Keratinocyte (primary cell): ENCODE measurements at regions not wholly inside any gene's neighbourhood (a gene's known extent, or its start where the extent isn't known, plus 50 kb on each side); places are given as distances from the start of the nearest gene placed in this dataset.

Source experiments
- DNase-seq: peaks from one replicate; pipeline ENCODE4 v3.0.0-alpha.2; 2011; ENCODE audit warnings: low read depth, missing footprints, low spot score
- FAIRE-seq: peaks from 2 replicates; lab custom pipeline; 2011; peaks lifted over from hg19 to GRCh38; lab: Jason Lieb, UNC
- H2AFZ ChIP-seq: 2 replicates; pipeline ENCODE4 v1.6.0; 2012; ENCODE audit warnings: low read length, control low read depth, inconsistent platforms; ENCODE audit not compliant: control insufficient read depth
- H3K27ac ChIP-seq: 2 replicates; pipeline ENCODE4 v1.5.1; 2011; ENCODE audit warnings: low read length; ENCODE audit not compliant: control insufficient read depth, insufficient read depth
- H3K27me3 ChIP-seq: 3 replicates; pipeline ENCODE4 v1.6.0; 2011; ENCODE audit warnings: low read length; ENCODE audit not compliant: control insufficient read depth, insufficient read depth; ENCODE audit errors: extremely low read depth
- H3K36me3 ChIP-seq, 2 experiments: 2 replicates in 1 of 2; 3 replicates in 1 of 2; pipeline ENCODE4 v1.5.1; 2011; ENCODE audit warnings: low read length in 2 of 2, mild to moderate bottlenecking in 1 of 2; ENCODE audit not compliant: control insufficient read depth in 2 of 2, insufficient read depth in 2 of 2; ENCODE audit errors: extremely low read depth in 1 of 2
- H3K4me1 ChIP-seq: 3 replicates; pipeline ENCODE4 v1.5.1; 2011; ENCODE audit warnings: low read length; ENCODE audit not compliant: control insufficient read depth, insufficient read depth; ENCODE audit errors: extremely low read depth
- H3K4me2 ChIP-seq: 3 replicates; pipeline ENCODE4 v1.6.0; 2011; ENCODE audit warnings: low read depth, low read length; ENCODE audit not compliant: control insufficient read depth, insufficient read depth; ENCODE audit errors: extremely low read depth
- H3K4me3 ChIP-seq, 3 experiments: fragments of 200-600 bp in 1 of 3; sonication (generic) in 1 of 3; 2 replicates in 2 of 3; 3 replicates in 1 of 3; pipeline ENCODE4 v1.5.1; 2011 to 2016; ENCODE audit warnings: low read length in 3 of 3, mild to moderate bottlenecking in 3 of 3, control low read depth in 2 of 3, inconsistent platforms in 1 of 3, low read depth in 1 of 3, mixed read lengths in 1 of 3, mixed run types in 1 of 3, moderate library complexity in 1 of 3; ENCODE audit not compliant: control insufficient read depth in 2 of 3, insufficient read depth in 2 of 3; ENCODE audit errors: extremely low read depth in 1 of 3
- H3K79me2 ChIP-seq: 2 replicates; pipeline ENCODE4 v1.6.0; 2012; ENCODE audit warnings: low read length; ENCODE audit not compliant: control insufficient read depth, insufficient read depth
- H3K9ac ChIP-seq: 3 replicates; pipeline ENCODE4 v1.6.0; 2011; ENCODE audit warnings: low read length; ENCODE audit not compliant: control insufficient read depth, insufficient read depth; ENCODE audit errors: extremely low read depth
- H3K9me1 ChIP-seq: 3 replicates; pipeline ENCODE4 v1.6.0; 2011; ENCODE audit warnings: low read length; ENCODE audit not compliant: control insufficient read depth, insufficient read depth; ENCODE audit errors: extremely low read depth
- H3K9me3 ChIP-seq: 2 replicates; pipeline ENCODE4 v1.5.1; 2012; ENCODE audit warnings: low read depth, low read length; ENCODE audit not compliant: control insufficient read depth
- H4K20me1 ChIP-seq: 3 replicates; pipeline ENCODE4 v1.6.0; 2011; ENCODE audit warnings: low read length; ENCODE audit not compliant: control insufficient read depth, insufficient read depth; ENCODE audit errors: extremely low read depth
- CTCF ChIP-seq, 3 experiments: IDR thresholded peaks in 1 of 3; conservative IDR thresholded peaks in 1 of 3; optimal IDR thresholded peaks in 1 of 3; 2 replicates in 2 of 3; 3 replicates in 1 of 3; pipeline versions ENCODE3 to v1.5.1; 2011; ENCODE audit warnings: low read length in 3 of 3, mild to moderate bottlenecking in 3 of 3, moderate library complexity in 2 of 3, control low read depth in 1 of 3, inconsistent platforms in 1 of 3; ENCODE audit not compliant: insufficient read depth in 2 of 3; ENCODE audit errors: extremely low read depth in 1 of 3
- EZH2 ChIP-seq: IDR thresholded peaks from one replicate; pipeline ENCODE4 v1.6.1; 2012; ENCODE audit warnings: inconsistent platforms, mild to moderate bottlenecking, low read length, moderate library complexity
- dilution Hi-C: fragments of 300-500 bp; cut with MboI; formaldehyde crosslinking; loops from one replicate; pipeline ENCODE4 v1.7.0; 2020; ENCODE audit warnings: low sequenced_read_pairs; ENCODE audit not compliant: extremely low pct_ligation_motif_present

GRCh38 chr13:106835477-106835876 lies 267.5 kb upstream of the ARGLU1 start:
- H3K27ac ChIP-seq: no peak overlapping the region
- no peaks in the 10 kb centered on the region for H3K9me1 ChIP-seq
- H2AFZ ChIP-seq: no peak overlapping the region
- no peaks in the 10 kb centered on the region for H3K4me1 ChIP-seq
- dilution Hi-C loops: no loop called here
- H3K27me3 ChIP-seq: no peaks in the 10 kb centered on the region
- FAIRE-seq (no peak), DNase-seq (no peak)
- H3K9ac ChIP-seq: no peak overlapping the region
- H3K36me3 ChIP-seq: no peaks in the 10 kb centered on the region
- no peaks in the 10 kb centered on the region for H3K9me3 ChIP-seq
- no peak overlapping the region for H3K4me3 ChIP-seq
- no peaks in the 10 kb centered on the region for H3K79me2 ChIP-seq
- TF ChIP-seq EZH2 (no peak), CTCF (optimal IDR thresholded peaks at IDR 0.05 in 1 of 3, IDR thresholded peaks at IDR 0.05 in 1 of 3, conservative IDR thresholded peaks at IDR 0.05 in 1 of 3; ENCODE audit: extremely low read depth in 1 of 3, insufficient read depth in 2 of 3, low read length in 3 of 3) (no peak)
- no peaks in the 10 kb centered on the region for H4K20me1 ChIP-seq
- no peak overlapping the region for H3K4me2 ChIP-seq

- Histone ChIP-seq H4K20me1 (no peaks in the 10 kb centered on the region), H3K27ac (no peak overlapping the region), H3K9me1 (no peaks in the 10 kb centered on the region), H3K9me3 (no peaks in the 10 kb centered on the region), H3K4me3 (no peak overlapping the region), H3K36me3 (no peaks in the 10 kb centered on the region), H3K4me2 (no peak overlapping the region), H3K4me1 (no peaks in the 10 kb centered on the region), H2AFZ (no peak overlapping the region), H3K9ac (no peak overlapping the region), H3K79me2 (no peaks in the 10 kb centered on the region), H3K27me3 (no peaks in the 10 kb centered on the region)
- dilution Hi-C loops: no loop called here
- DNase-seq: no peak
- TF ChIP-seq CTCF (optimal IDR thresholded peaks at IDR 0.05 in 1 of 3, IDR thresholded peaks at IDR 0.05 in 1 of 3, conservative IDR thresholded peaks at IDR 0.05 in 1 of 3; ENCODE audit: extremely low read depth in 1 of 3, insufficient read depth in 2 of 3, low read length in 3 of 3) (no peak), EZH2 (no peak)
- FAIRE-seq: no peak
These were observed 254.0 kb upstream of the ARGLU1 start for GRCh38 chr13:106821979-106822378.
